ENCODE measurements at regions not wholly inside any gene's neighbourhood (a gene's known extent, or its start where the extent isn't known, plus 50 kb on each side); places are given as distances from the start of the nearest gene placed in this dataset.

- Histone ChIP-seq H3K79me2 (ENCODE audit: control insufficient read depth, insufficient read depth, low read length) (no peaks in the 10 kb centered on the region), H4K20me1 (ENCODE audit: control insufficient read depth, extremely low read depth, insufficient read depth, low read length) (no peaks in the 10 kb centered on the region), H2AFZ (ENCODE audit: low read length) (no peak overlapping the region), H3K9ac (ENCODE audit: insufficient read depth, low read length) (no peak overlapping the region), H3K27me3 (ENCODE audit: control insufficient read depth, insufficient read depth, low read length) (no peaks in the 10 kb centered on the region), H3K4me1 (ENCODE audit: control insufficient read depth, extremely low read depth, insufficient read depth, low read length) (no peaks in the 10 kb centered on the region), H3K4me3 (replicated peaks in 1 of 4; ENCODE audit: control extremely low read depth in 1 of 4, insufficient read depth in 1 of 4, low read depth in 3 of 4, low read length in 4 of 4) (no peak overlapping the region), H3K27ac (ENCODE audit: insufficient read depth, low read length) (no peak overlapping the region), H3K4me2 (ENCODE audit: extremely low read depth, insufficient read depth, low read length) (no peak overlapping the region), H3K36me3 (ENCODE audit: control insufficient read depth, insufficient read depth, low read length) (no peaks in the 10 kb centered on the region), H3K9me3 (ENCODE audit: control insufficient read depth, insufficient read depth, low read depth, low read length) (no peaks in the 10 kb centered on the region)
- peak in 1 of 2 donors; percentile 0 for DNase-seq (ENCODE audit: low read depth in 2 of 2)
- TF ChIP-seq CTCF (conservative IDR thresholded peaks at IDR 0.05 in 1 of 2, IDR thresholded peaks at IDR 0.05 in 1 of 2; ENCODE audit: low read depth in 1 of 2, low read length in 2 of 2): no peak
- TF ChIP-seq EZH2 (IDR thresholded peaks at IDR 0.05; ENCODE audit: low read length, missing control alignments): no peak
Measured at GRCh38 chr12:61821381-61821780, 438.8 kb upstream of the USP15 start.

DNA sequence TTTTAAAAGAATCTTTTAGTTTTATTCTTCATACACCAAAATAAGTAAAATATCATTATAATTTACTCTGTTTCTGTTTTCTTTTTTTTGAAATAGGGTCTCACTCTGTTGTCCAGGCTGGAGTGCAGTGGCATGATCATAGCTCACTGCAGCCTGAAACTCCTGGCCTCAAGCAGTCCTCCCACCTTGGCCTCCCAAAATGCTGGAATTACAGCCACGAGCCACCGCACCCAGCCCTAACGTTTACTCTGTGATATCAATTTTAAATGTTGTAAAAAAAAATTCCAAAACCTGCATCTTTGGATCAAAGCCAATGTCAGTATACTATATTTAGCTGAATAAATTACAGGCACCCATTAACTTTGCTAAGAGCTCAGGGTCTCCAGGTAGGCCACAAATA is 437.1 kb upstream of the USP15 start:
- Histone ChIP-seq H2AFZ (ENCODE audit: low read length) (no peak overlapping the region), H4K20me1 (ENCODE audit: control insufficient read depth, extremely low read depth, insufficient read depth, low read length) (no peaks in the 10 kb centered on the region), H3K36me3 (ENCODE audit: control insufficient read depth, insufficient read depth, low read length) (no peaks in the 10 kb centered on the region), H3K79me2 (ENCODE audit: control insufficient read depth, insufficient read depth, low read length) (no peaks in the 10 kb centered on the region), H3K27ac (ENCODE audit: insufficient read depth, low read length) (no peak overlapping the region), H3K27me3 (ENCODE audit: control insufficient read depth, insufficient read depth, low read length) (no peaks in the 10 kb centered on the region), H3K4me2 (ENCODE audit: extremely low read depth, insufficient read depth, low read length) (no peak overlapping the region), H3K4me3 (replicated peaks in 1 of 4; ENCODE audit: control extremely low read depth in 1 of 4, insufficient read depth in 1 of 4, low read depth in 3 of 4, low read length in 4 of 4) (no peak overlapping the region), H3K9me3 (ENCODE audit: control insufficient read depth, insufficient read depth, low read depth, low read length) (no peaks in the 10 kb centered on the region), H3K9ac (ENCODE audit: insufficient read depth, low read length) (no peak overlapping the region), H3K4me1 (ENCODE audit: control insufficient read depth, extremely low read depth, insufficient read depth, low read length) (no peaks in the 10 kb centered on the region)
- TF ChIP-seq EZH2 (IDR thresholded peaks at IDR 0.05; ENCODE audit: low read length, missing control alignments): no peak
- no peak for DNase-seq (ENCODE audit: low read depth in 2 of 2)

- no peak for DNase-seq (ENCODE audit: low read depth in 2 of 2)
- H4K20me1 ChIP-seq (ENCODE audit: control insufficient read depth, extremely low read depth, insufficient read depth, low read length): no peaks in the 10 kb centered on the region
- no peaks in the 10 kb centered on the region for H3K36me3 ChIP-seq (ENCODE audit: control insufficient read depth, insufficient read depth, low read length)
Measured at GRCh38 chr12:61846765-61847164, 413.4 kb upstream of the USP15 start.

More at GRCh38 chr12:61846765-61847164, 413.4 kb upstream of the USP15 start:
- Histone ChIP-seq H3K4me3 (replicated peaks in 1 of 4; ENCODE audit: control extremely low read depth in 1 of 4, insufficient read depth in 1 of 4, low read depth in 3 of 4, low read length in 4 of 4) (no peak overlapping the region), H3K9ac (ENCODE audit: insufficient read depth, low read length) (no peak overlapping the region), H2AFZ (ENCODE audit: low read length) (no peak overlapping the region), H3K27me3 (ENCODE audit: control insufficient read depth, insufficient read depth, low read length) (no peaks in the 10 kb centered on the region), H3K9me3 (ENCODE audit: control insufficient read depth, insufficient read depth, low read depth, low read length) (no peaks in the 10 kb centered on the region), H3K27ac (ENCODE audit: insufficient read depth, low read length) (no peak overlapping the region), H3K4me1 (ENCODE audit: control insufficient read depth, extremely low read depth, insufficient read depth, low read length) (no peaks in the 10 kb centered on the region), H3K79me2 (ENCODE audit: control insufficient read depth, insufficient read depth, low read length) (no peaks in the 10 kb centered on the region), H3K4me2 (ENCODE audit: extremely low read depth, insufficient read depth, low read length) (no peak overlapping the region)
- TF ChIP-seq CTCF (conservative IDR thresholded peaks at IDR 0.05 in 1 of 2, IDR thresholded peaks at IDR 0.05 in 1 of 2; ENCODE audit: low read depth in 1 of 2, low read length in 2 of 2) (no peak), EZH2 (IDR thresholded peaks at IDR 0.05; ENCODE audit: low read length, missing control alignments) (no peak)

Measured in fibroblast of lung (primary cell).